ENCODE measurements at regions not wholly inside any gene's neighbourhood (a gene's known extent, or its start where the extent isn't known, plus 50 kb on each side); places are given as distances from the start of the nearest gene placed in this dataset.

- TF ChIP-seq SNAI2 (CRISPR knock-in tag; IDR thresholded peaks at IDR 0.05) (no peak), OSR1 (CRISPR knock-in tag; IDR thresholded peaks at IDR 0.05) (no peak), ESRRG (CRISPR knock-in tag; IDR thresholded peaks at IDR 0.05) (no peak), RARB (CRISPR knock-in tag; IDR thresholded peaks at IDR 0.05) (no peak), CSDC2 (CRISPR knock-in tag; IDR thresholded peaks at IDR 0.05) (no peak), ZNF565 (CRISPR knock-in tag; conservative IDR thresholded peaks at IDR 0.05; ENCODE audit: low read depth) (no peak), ARNTL (CRISPR knock-in tag; IDR thresholded peaks at IDR 0.05; ENCODE audit: borderline replicate concordance, low read depth) (no peak), ZC3H10 (CRISPR knock-in tag; IDR thresholded peaks at IDR 0.05) (no peak), CREB5 (CRISPR knock-in tag; IDR thresholded peaks at IDR 0.05; ENCODE audit: low read depth) (no peak), TOX (CRISPR knock-in tag; IDR thresholded peaks at IDR 0.05; ENCODE audit: borderline replicate concordance) (no peak), BACH2 (CRISPR knock-in tag; IDR thresholded peaks at IDR 0.05; ENCODE audit: borderline replicate concordance) (no peak), GLIS3 (CRISPR knock-in tag; IDR thresholded peaks at IDR 0.05) (no peak), TSHZ2 (CRISPR knock-in tag; IDR thresholded peaks at IDR 0.05) (no peak), ZNF8 (CRISPR knock-in tag; IDR thresholded peaks at IDR 0.05) (no peak), PPARA (CRISPR knock-in tag; IDR thresholded peaks at IDR 0.05; ENCODE audit: borderline replicate concordance) (no peak), ISL1 (CRISPR knock-in tag; IDR thresholded peaks at IDR 0.05) (no peak), ZFP30 (CRISPR knock-in tag; IDR thresholded peaks at IDR 0.05) (no peak)
- TF ChIP-seq, protein P1, sequence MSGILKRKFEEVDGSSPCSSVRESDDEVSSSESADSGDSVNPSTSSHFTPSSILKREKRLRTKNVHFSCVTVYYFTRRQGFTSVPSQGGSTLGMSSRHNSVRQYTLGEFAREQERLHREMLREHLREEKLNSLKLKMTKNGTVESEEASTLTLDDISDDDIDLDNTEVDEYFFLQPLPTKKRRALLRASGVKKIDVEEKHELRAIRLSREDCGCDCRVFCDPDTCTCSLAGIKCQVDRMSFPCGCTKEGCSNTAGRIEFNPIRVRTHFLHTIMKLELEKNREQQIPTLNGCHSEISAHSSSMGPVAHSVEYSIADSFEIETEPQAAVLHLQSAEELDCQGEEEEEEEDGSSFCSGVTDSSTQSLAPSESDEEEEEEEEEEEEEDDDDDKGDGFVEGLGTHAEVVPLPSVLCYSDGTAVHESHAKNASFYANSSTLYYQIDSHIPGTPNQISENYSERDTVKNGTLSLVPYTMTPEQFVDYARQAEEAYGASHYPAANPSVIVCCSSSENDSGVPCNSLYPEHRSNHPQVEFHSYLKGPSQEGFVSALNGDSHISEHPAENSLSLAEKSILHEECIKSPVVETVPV (CRISPR knock-in tag; IDR thresholded peaks at IDR 0.05): no peak
- TF ChIP-seq, protein P2, sequence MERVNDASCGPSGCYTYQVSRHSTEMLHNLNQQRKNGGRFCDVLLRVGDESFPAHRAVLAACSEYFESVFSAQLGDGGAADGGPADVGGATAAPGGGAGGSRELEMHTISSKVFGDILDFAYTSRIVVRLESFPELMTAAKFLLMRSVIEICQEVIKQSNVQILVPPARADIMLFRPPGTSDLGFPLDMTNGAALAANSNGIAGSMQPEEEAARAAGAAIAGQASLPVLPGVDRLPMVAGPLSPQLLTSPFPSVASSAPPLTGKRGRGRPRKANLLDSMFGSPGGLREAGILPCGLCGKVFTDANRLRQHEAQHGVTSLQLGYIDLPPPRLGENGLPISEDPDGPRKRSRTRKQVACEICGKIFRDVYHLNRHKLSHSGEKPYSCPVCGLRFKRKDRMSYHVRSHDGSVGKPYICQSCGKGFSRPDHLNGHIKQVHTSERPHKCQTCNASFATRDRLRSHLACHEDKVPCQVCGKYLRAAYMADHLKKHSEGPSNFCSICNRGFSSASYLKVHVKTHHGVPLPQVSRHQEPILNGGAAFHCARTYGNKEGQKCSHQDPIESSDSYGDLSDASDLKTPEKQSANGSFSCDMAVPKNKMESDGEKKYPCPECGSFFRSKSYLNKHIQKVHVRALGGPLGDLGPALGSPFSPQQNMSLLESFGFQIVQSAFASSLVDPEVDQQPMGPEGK (CRISPR knock-in tag; IDR thresholded peaks at IDR 0.05; ENCODE audit: borderline replicate concordance): no peak
- TF ChIP-seq, protein P3, sequence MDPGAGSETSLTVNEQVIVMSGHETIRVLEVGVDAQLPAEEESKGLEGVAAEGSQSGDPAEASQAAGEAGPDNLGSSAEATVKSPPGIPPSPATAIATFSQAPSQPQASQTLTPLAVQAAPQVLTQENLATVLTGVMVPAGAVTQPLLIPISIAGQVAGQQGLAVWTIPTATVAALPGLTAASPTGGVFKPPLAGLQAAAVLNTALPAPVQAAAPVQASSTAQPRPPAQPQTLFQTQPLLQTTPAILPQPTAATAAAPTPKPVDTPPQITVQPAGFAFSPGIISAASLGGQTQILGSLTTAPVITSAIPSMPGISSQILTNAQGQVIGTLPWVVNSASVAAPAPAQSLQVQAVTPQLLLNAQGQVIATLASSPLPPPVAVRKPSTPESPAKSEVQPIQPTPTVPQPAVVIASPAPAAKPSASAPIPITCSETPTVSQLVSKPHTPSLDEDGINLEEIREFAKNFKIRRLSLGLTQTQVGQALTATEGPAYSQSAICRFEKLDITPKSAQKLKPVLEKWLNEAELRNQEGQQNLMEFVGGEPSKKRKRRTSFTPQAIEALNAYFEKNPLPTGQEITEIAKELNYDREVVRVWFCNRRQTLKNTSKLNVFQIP (CRISPR knock-in tag; IDR thresholded peaks at IDR 0.05; ENCODE audit: borderline replicate concordance, low read depth): no peak
- ATAC-seq: no peak
Measured at GRCh38 chr12:68507657-68508056, 103.0 kb upstream of the RAP1B start.

- ATAC-seq: no peak
- TF ChIP-seq ZNF70 (CRISPR knock-in tag; IDR thresholded peaks at IDR 0.05) (no peak), ZFP30 (CRISPR knock-in tag; IDR thresholded peaks at IDR 0.05) (no peak), TCF4 (CRISPR knock-in tag; IDR thresholded peaks at IDR 0.05; ENCODE audit: borderline replicate concordance) (no peak), ESRRG (CRISPR knock-in tag; IDR thresholded peaks at IDR 0.05) (no peak), ISL1 (CRISPR knock-in tag; IDR thresholded peaks at IDR 0.05) (no peak), CREB5 (CRISPR knock-in tag; IDR thresholded peaks at IDR 0.05; ENCODE audit: low read depth) (no peak), CSDC2 (CRISPR knock-in tag; IDR thresholded peaks at IDR 0.05) (no peak), BACH2 (CRISPR knock-in tag; IDR thresholded peaks at IDR 0.05; ENCODE audit: borderline replicate concordance) (no peak), RARB (CRISPR knock-in tag; IDR thresholded peaks at IDR 0.05) (no peak), TOX (CRISPR knock-in tag; IDR thresholded peaks at IDR 0.05; ENCODE audit: borderline replicate concordance) (no peak), SNAI2 (CRISPR knock-in tag; IDR thresholded peaks at IDR 0.05) (no peak), GLIS3 (CRISPR knock-in tag; IDR thresholded peaks at IDR 0.05) (no peak), TSHZ2 (CRISPR knock-in tag; IDR thresholded peaks at IDR 0.05) (no peak)
Measured at GRCh38 chr12:68508576-68508975, 102.1 kb upstream of the RAP1B start.
